ENCODE measurements at regions not wholly inside any gene's neighbourhood (a gene's known extent, or its start where the extent isn't known, plus 50 kb on each side); places are given as distances from the start of the nearest gene placed in this dataset.

DNA sequence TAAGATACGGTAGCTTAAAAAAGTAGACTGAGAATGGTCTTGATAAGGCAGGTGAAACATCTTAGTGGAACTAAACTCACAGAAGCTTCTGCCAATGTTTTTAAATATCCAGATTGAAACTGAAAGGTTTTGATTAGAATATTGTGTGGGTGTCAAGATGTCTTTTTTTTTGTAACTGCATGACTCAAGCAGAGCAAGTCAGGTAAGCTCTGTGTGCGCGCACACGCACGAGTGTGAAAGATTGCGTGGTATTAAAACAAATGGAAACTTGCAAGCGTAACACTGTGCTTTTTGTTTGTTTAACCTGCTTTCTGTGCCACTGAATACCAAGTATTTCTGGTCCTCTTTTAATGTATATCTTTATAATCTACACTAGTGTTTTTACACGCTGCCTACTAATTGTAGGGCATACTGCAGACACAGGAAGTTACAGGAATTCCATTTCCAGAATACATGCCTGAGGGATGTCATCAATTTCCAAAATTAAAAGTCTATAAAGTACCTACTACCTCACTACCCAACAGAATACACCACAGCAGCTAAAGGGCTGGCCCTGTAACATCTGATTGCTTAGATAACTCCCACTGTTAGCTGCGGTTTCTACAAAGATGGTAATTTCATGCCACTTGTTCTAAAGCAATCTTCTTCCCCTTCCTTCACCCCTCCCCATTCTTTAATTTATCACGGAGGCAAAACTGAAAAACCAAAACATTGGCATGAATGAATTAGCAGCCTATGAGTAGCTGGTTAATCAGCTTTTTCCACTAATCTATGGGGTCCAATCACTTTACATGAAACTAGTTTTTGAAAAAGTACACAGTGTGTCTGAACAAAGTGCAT lies 472.8 kb downstream of the SHQ1 start:
- TF ChIP-seq, protein P1, sequence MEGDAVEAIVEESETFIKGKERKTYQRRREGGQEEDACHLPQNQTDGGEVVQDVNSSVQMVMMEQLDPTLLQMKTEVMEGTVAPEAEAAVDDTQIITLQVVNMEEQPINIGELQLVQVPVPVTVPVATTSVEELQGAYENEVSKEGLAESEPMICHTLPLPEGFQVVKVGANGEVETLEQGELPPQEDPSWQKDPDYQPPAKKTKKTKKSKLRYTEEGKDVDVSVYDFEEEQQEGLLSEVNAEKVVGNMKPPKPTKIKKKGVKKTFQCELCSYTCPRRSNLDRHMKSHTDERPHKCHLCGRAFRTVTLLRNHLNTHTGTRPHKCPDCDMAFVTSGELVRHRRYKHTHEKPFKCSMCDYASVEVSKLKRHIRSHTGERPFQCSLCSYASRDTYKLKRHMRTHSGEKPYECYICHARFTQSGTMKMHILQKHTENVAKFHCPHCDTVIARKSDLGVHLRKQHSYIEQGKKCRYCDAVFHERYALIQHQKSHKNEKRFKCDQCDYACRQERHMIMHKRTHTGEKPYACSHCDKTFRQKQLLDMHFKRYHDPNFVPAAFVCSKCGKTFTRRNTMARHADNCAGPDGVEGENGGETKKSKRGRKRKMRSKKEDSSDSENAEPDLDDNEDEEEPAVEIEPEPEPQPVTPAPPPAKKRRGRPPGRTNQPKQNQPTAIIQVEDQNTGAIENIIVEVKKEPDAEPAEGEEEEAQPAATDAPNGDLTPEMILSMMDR (IDR thresholded peaks at IDR 0.05; ENCODE audit: extremely low read depth in 1 of 2, insufficient read depth in 1 of 2, low read depth in 1 of 2, low read length in 2 of 2): no peak
- no peak for TF ChIP-seq POLR2A (IDR thresholded peaks at IDR 0.05; ENCODE audit: low read depth, low read length)
- no peak for TF ChIP-seq EZH2 (IDR thresholded peaks at IDR 0.05; ENCODE audit: borderline replicate concordance, low read depth, low read length, severe bottlenecking)
- TF ChIP-seq POLR2AphosphoS5 (IDR thresholded peaks at IDR 0.05; ENCODE audit: insufficient read depth, low read depth, low read length): no peak
- no peak for TF ChIP-seq GATA2 (IDR thresholded peaks at IDR 0.05; ENCODE audit: insufficient read depth, insufficient read length, low read depth, low read length)
- TF ChIP-seq JUN (IDR thresholded peaks at IDR 0.05; ENCODE audit: borderline replicate concordance, insufficient read depth, insufficient read length, low read depth): no peak
- TF ChIP-seq, protein P2, sequence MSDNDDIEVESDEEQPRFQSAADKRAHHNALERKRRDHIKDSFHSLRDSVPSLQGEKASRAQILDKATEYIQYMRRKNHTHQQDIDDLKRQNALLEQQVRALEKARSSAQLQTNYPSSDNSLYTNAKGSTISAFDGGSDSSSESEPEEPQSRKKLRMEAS (IDR thresholded peaks at IDR 0.05; ENCODE audit: insufficient read depth, insufficient read length): no peak
- TF ChIP-seq MYC (IDR thresholded peaks at IDR 0.05; ENCODE audit: low read depth, low read length): no peak

Measured in endothelial cell of umbilical vein (primary cell).